ENCODE measurements at regions not wholly inside any gene's neighbourhood (a gene's known extent, or its start where the extent isn't known, plus 50 kb on each side); places are given as distances from the start of the nearest gene placed in this dataset.
A peak's percentile ranks its signal among the peaks of the same experiment; 100 is the strongest.

DNA sequence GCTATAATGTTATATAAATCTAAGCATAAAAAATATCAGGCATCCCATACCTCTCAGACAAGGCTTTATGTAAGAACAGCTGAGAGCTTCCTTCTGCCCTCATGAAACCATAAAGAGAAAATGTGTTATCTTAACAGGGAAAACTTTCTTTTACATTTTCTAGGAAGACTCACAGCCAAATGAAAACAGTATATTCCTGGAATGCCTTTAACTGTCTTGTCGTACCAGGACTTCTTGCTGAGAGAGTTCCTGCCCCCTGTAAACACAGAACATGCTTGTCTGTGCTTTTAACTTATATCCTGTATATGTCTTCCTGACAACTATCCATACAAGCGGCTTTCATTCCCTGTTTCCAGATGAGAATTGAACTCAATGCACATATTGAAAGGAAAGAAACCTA, 64.8 kb upstream of the AHR start:
- peaks cover 3% of the 10 kb centered on the region for H3K4me1 ChIP-seq (ENCODE audit: control insufficient read depth, extremely low read depth, insufficient read depth, low read length)
- no peak overlapping the region for H3K4me2 ChIP-seq (ENCODE audit: extremely low read depth, insufficient read depth, low read length)
- no peaks in the 10 kb centered on the region for H3K27me3 ChIP-seq (ENCODE audit: control insufficient read depth, insufficient read depth, low read length)
- no peaks in the 10 kb centered on the region for H4K20me1 ChIP-seq (ENCODE audit: control insufficient read depth, extremely low read depth, insufficient read depth, low read length)
- no peaks in the 10 kb centered on the region for H3K9me3 ChIP-seq (ENCODE audit: control insufficient read depth, insufficient read depth, low read depth, low read length)
- no peak for TF ChIP-seq EZH2 (IDR thresholded peaks at IDR 0.05; ENCODE audit: low read length, missing control alignments)
- TF ChIP-seq, protein P1, sequence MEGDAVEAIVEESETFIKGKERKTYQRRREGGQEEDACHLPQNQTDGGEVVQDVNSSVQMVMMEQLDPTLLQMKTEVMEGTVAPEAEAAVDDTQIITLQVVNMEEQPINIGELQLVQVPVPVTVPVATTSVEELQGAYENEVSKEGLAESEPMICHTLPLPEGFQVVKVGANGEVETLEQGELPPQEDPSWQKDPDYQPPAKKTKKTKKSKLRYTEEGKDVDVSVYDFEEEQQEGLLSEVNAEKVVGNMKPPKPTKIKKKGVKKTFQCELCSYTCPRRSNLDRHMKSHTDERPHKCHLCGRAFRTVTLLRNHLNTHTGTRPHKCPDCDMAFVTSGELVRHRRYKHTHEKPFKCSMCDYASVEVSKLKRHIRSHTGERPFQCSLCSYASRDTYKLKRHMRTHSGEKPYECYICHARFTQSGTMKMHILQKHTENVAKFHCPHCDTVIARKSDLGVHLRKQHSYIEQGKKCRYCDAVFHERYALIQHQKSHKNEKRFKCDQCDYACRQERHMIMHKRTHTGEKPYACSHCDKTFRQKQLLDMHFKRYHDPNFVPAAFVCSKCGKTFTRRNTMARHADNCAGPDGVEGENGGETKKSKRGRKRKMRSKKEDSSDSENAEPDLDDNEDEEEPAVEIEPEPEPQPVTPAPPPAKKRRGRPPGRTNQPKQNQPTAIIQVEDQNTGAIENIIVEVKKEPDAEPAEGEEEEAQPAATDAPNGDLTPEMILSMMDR (conservative IDR thresholded peaks at IDR 0.05 in 1 of 2, IDR thresholded peaks at IDR 0.05 in 1 of 2; ENCODE audit: low read depth in 1 of 2, low read length in 2 of 2) = no peak
- no peak overlapping the region for H3K27ac ChIP-seq (ENCODE audit: insufficient read depth, low read length)
- no peak overlapping the region for H3K4me3 ChIP-seq (replicated peaks in 1 of 4; ENCODE audit: control extremely low read depth in 1 of 4, insufficient read depth in 1 of 4, low read depth in 3 of 4, low read length in 4 of 4)
- no peak for DNase-seq (ENCODE audit: low read depth in 2 of 2)
- no peaks in the 10 kb centered on the region for H3K79me2 ChIP-seq (ENCODE audit: control insufficient read depth, insufficient read depth, low read length)
- no peak overlapping the region for H2AFZ ChIP-seq (ENCODE audit: low read length)
- H3K9ac ChIP-seq (ENCODE audit: insufficient read depth, low read length) = no peak overlapping the region
- H3K36me3 ChIP-seq (ENCODE audit: control insufficient read depth, insufficient read depth, low read length) = no peaks in the 10 kb centered on the region

DNA sequence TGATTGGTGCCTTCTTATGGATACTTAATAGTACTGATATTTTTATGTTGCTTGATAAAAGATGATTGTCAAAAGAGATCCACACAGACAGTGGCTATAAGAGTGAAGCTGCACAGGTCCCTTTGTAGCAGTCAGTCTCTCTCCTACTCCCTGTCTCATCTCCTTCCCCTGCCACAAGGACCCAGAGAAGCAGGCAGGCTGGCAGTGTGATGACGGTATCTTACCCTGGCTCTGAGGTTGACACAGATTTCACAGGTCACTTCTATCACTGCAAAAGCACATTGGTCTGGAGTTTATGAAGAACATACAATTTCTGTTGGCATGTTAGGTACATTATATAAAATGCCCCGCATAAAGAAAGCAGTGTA, 64.4 kb upstream of the AHR start:
- Histone ChIP-seq H4K20me1 (ENCODE audit: control insufficient read depth, extremely low read depth, insufficient read depth, low read length) (no peaks in the 10 kb centered on the region), H3K9ac (ENCODE audit: insufficient read depth, low read length) (no peak overlapping the region), H3K9me3 (ENCODE audit: control insufficient read depth, insufficient read depth, low read depth, low read length) (no peaks in the 10 kb centered on the region), H3K4me1 (ENCODE audit: control insufficient read depth, extremely low read depth, insufficient read depth, low read length) (peaks cover 3% of the 10 kb centered on the region), H3K27me3 (ENCODE audit: control insufficient read depth, insufficient read depth, low read length) (no peaks in the 10 kb centered on the region), H3K79me2 (ENCODE audit: control insufficient read depth, insufficient read depth, low read length) (no peaks in the 10 kb centered on the region), H3K4me2 (ENCODE audit: extremely low read depth, insufficient read depth, low read length) (no peak overlapping the region), H3K36me3 (ENCODE audit: control insufficient read depth, insufficient read depth, low read length) (no peaks in the 10 kb centered on the region), H3K27ac (ENCODE audit: insufficient read depth, low read length) (peak overlapping the region; percentile 15), H3K4me3 (replicated peaks in 1 of 4; ENCODE audit: control extremely low read depth in 1 of 4, insufficient read depth in 1 of 4, low read depth in 3 of 4, low read length in 4 of 4) (no peak overlapping the region), H2AFZ (ENCODE audit: low read length) (no peak overlapping the region)
- no peak for TF ChIP-seq EZH2 (IDR thresholded peaks at IDR 0.05; ENCODE audit: low read length, missing control alignments)
- TF ChIP-seq, protein P1 (conservative IDR thresholded peaks at IDR 0.05 in 1 of 2, IDR thresholded peaks at IDR 0.05 in 1 of 2; ENCODE audit: low read depth in 1 of 2, low read length in 2 of 2) = no peak
- DNase-seq (ENCODE audit: low read depth in 2 of 2) = peak in 1 of 2 donors; percentile 17

DNA sequence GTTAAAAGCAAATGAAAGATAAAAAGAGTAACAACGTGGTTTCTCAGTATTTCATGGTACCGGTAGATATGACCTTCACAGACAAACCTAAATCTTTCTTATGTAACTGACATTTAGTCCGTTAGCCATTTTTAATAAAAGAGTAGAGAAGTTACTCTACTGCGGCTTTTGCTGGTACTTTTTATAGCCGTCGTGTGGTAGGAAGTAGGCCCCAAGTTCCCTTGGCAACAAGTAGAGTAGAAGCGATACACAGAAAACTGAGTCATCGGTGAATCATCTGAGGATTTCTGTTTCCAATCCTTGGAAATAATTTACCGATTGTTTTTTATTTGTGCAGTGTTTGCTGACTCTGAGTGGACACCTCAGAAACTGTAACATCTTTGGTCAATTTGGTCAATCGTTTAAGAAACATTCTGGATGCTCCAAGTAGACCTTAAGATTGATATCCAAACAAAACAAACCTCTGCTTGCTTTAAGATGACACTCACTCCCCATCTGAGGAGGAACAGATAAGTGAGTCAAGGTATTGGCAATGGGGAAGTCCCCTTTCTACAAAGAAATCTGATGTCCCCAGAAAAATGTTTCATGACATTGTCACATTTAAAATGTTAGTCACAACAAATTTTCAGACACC, 63.9 kb upstream of the AHR start:
- H3K27me3 ChIP-seq (ENCODE audit: control insufficient read depth, insufficient read depth, low read length) = no peaks in the 10 kb centered on the region
- no peak for TF ChIP-seq EZH2 (IDR thresholded peaks at IDR 0.05; ENCODE audit: low read length, missing control alignments)
- TF ChIP-seq, protein P1 (conservative IDR thresholded peaks at IDR 0.05 in 1 of 2, IDR thresholded peaks at IDR 0.05 in 1 of 2; ENCODE audit: low read depth in 1 of 2, low read length in 2 of 2) = no peak
- no peaks in the 10 kb centered on the region for H4K20me1 ChIP-seq (ENCODE audit: control insufficient read depth, extremely low read depth, insufficient read depth, low read length)
- H3K4me3 ChIP-seq (replicated peaks in 1 of 4; ENCODE audit: control extremely low read depth in 1 of 4, insufficient read depth in 1 of 4, low read depth in 3 of 4, low read length in 4 of 4) = no peak overlapping the region
- no peak overlapping the region for H3K9ac ChIP-seq (ENCODE audit: insufficient read depth, low read length)
- peak; percentile 96 for DNase-seq (ENCODE audit: low read depth in 2 of 2)
- H2AFZ ChIP-seq (ENCODE audit: low read length) = no peak overlapping the region
- peaks cover 3% of the 10 kb centered on the region for H3K4me1 ChIP-seq (ENCODE audit: control insufficient read depth, extremely low read depth, insufficient read depth, low read length)
- H3K9me3 ChIP-seq (ENCODE audit: control insufficient read depth, insufficient read depth, low read depth, low read length) = no peaks in the 10 kb centered on the region
- no peaks in the 10 kb centered on the region for H3K79me2 ChIP-seq (ENCODE audit: control insufficient read depth, insufficient read depth, low read length)
- H3K27ac ChIP-seq (ENCODE audit: insufficient read depth, low read length) = peak overlapping the region; percentile 25
- H3K4me2 ChIP-seq (ENCODE audit: extremely low read depth, insufficient read depth, low read length) = no peak overlapping the region
- no peaks in the 10 kb centered on the region for H3K36me3 ChIP-seq (ENCODE audit: control insufficient read depth, insufficient read depth, low read length)

Measured in fibroblast of lung (primary cell).